ENCODE measurements at regions not wholly inside any gene's neighbourhood (a gene's known extent, or its start where the extent isn't known, plus 50 kb on each side); places are given as distances from the start of the nearest gene placed in this dataset.

DNA sequence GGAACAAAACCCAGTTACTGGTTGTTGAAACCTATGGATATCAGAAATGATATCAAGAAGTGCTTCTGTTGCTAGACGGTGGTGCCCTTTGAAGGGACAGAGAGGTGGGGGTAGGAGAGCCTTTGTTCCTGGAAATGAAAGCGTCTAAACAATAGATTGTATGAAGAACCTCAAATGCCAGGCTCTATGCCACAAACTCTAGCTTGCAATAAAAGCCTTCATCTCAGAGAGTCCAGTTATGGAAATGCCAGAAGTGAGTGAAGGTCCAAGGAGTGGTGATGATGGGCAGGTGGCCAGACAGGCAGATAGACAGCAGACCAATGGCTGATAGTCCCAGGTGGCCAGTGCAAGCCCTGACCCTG is 414.1 kb upstream of the PROX1 start:
- Histone ChIP-seq H3K36me3 (no peaks in the 10 kb centered on the region), H3K4me3 (no peak overlapping the region), H3K27me3 (no peaks in the 10 kb centered on the region), H3K9me3 (peaks cover 0 to 4% (median 0%) of the 10 kb centered on the region in 11 donors), H3K4me1 (no peaks in the 10 kb centered on the region), H3K27ac (no peak overlapping the region)
- intact Hi-C loops (cut with DNase I): no loop called here
- ATAC-seq: no peak
- DNase-seq: no peak
- WGBS, 2 donors: 63 to 65% methylated on average over 2 of the region's 2 CpGs
- TF ChIP-seq, protein P1, sequence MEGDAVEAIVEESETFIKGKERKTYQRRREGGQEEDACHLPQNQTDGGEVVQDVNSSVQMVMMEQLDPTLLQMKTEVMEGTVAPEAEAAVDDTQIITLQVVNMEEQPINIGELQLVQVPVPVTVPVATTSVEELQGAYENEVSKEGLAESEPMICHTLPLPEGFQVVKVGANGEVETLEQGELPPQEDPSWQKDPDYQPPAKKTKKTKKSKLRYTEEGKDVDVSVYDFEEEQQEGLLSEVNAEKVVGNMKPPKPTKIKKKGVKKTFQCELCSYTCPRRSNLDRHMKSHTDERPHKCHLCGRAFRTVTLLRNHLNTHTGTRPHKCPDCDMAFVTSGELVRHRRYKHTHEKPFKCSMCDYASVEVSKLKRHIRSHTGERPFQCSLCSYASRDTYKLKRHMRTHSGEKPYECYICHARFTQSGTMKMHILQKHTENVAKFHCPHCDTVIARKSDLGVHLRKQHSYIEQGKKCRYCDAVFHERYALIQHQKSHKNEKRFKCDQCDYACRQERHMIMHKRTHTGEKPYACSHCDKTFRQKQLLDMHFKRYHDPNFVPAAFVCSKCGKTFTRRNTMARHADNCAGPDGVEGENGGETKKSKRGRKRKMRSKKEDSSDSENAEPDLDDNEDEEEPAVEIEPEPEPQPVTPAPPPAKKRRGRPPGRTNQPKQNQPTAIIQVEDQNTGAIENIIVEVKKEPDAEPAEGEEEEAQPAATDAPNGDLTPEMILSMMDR (IDR thresholded peaks at IDR 0.05): no peak

DNA sequence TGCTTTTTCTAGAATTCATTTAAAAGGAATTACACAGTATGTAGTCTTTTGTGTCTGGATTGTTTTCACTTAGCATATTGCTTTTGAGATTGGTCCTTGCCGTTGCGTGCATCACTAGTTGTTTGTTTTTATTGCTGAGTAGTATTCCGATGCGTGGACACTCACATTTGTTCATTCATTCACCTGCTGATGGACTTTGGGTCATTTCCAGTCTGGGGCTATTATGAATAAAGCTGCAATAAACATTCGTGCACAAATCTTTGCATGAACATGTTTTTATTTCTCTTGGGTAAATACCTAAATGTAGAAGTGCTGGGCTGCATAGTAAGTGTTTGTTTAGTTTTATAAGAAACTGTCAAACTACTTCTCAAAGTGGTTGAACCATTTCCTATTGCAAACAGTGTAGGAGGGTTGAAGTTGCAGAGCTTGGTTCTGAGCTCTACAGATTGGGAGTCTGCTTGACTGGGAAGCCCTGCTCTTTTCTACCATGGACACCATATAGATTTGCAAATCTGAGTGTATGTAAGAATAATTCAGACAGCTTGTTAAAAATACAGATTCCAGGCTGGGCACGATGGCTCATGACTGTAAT is 404.7 kb upstream of the PROX1 start:
- TF ChIP-seq, protein P1 (IDR thresholded peaks at IDR 0.05): no peak
- Histone ChIP-seq H3K27me3 (peaks cover 0 to 5% (median 0%) of the 10 kb centered on the region in 7 donors), H3K9me3 (peaks cover 0 to 14% (median 0%) of the 10 kb centered on the region in 11 donors), H3K36me3 (no peaks in the 10 kb centered on the region), H3K27ac (no peak overlapping the region), H3K4me3 (no peak overlapping the region), H3K4me1 (no peaks in the 10 kb centered on the region)
- DNase-seq: no peak
- no peak for ATAC-seq
- intact Hi-C loops (cut with DNase I): no loop called here
- WGBS, 2 donors: 93 to 94% methylated on average over 6 of the region's 6 CpGs

DNA sequence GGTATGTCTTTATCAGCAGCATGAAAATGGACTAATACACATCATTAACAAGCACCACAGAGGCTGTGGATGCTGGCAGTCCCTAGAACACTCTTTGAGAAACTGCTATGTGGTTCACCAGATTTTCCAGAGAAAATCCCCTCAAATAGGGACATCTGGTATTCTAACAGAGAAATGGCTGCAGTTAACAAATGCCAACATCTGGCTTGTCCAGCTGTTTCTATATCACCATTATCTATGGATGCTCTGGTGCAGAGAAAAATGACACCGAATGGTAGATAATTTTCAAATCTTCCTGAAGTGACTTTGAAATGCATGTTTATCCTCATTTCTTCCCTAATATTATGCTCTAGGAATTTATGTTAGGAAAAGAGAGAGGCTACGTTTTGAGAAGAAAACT is 403.5 kb upstream of the PROX1 start:
- H3K36me3 ChIP-seq: no peaks in the 10 kb centered on the region
- no peak for ATAC-seq
- 63 to 73% methylated on average over 2 of the region's 2 CpGs for WGBS, 2 donors
- peaks cover 0 to 5% (median 0%) of the 10 kb centered on the region in 7 donors for H3K27me3 ChIP-seq
- intact Hi-C loops (cut with DNase I): no loop called here
- no peak overlapping the region for H3K4me3 ChIP-seq
- no peaks in the 10 kb centered on the region for H3K4me1 ChIP-seq
- H3K27ac ChIP-seq: no peak overlapping the region
- DNase-seq: no peak
- TF ChIP-seq, protein P1 (IDR thresholded peaks at IDR 0.05): no peak
- H3K9me3 ChIP-seq: peaks cover 0 to 13% (median 0%) of the 10 kb centered on the region in 11 donors

DNA sequence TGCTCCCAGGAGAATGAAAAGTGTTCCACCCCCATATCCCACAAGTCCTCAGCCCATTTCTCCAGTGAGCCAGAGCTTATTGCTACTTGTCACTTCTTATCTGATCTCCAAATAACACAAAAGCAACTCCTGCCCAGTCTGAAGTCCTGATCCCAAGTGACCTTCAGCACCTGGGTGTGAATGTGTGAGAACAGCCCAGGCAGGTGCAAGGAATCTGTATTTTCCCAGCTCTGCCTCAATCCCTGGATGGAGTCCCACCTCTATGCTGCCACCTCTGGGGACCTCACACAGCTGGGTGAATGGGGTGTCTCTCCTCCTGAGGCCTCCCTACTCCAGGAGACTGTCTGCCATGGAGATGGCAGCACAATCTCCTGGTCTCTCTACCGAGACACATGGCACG is 402.4 kb upstream of the PROX1 start:
- Histone ChIP-seq H3K27me3 (peaks cover 0 to 5% (median 0%) of the 10 kb centered on the region in 7 donors), H3K36me3 (no peaks in the 10 kb centered on the region), H3K9me3 (peaks cover 0 to 1% (median 0%) of the 10 kb centered on the region in 11 donors), H3K4me1 (no peaks in the 10 kb centered on the region), H3K4me3 (no peak overlapping the region), H3K27ac (no peak overlapping the region)
- intact Hi-C loops (cut with DNase I): no loop called here
- TF ChIP-seq, protein P1 (IDR thresholded peaks at IDR 0.05): no peak
- DNase-seq (no peak), ATAC-seq (peak in 1 of 8 donors; percentile 32)
- WGBS, 2 donors: 86% methylated on average over 2 of the region's 2 CpGs
